HepG2 (cell line): ENCODE measurements at regions not wholly inside any gene's neighbourhood (a gene's known extent, or its start where the extent isn't known, plus 50 kb on each side); places are given as distances from the start of the nearest gene placed in this dataset.

Experiments used
- CREB1 ChIP-seq, 2 experiments: fragments of 450-650 bp in 1 of 2; IDR thresholded peaks; 2 replicates each; pipeline ENCODE4 v1.6.1; 2016 to 2017; ENCODE audit warnings: control low read depth in 1 of 2, mild to moderate bottlenecking in 1 of 2, missing compliant biosample characterization in 1 of 2, missing genetic modification characterization in 1 of 2
- EHMT2 ChIP-seq: fragments of 200-600 bp; sonication (generic); IDR thresholded peaks from 2 replicates; pipeline ENCODE4 v1.7.0; 2017; ENCODE audit warnings: antibody characterized with exemption, low read depth, low read length, borderline replicate concordance
- EP300 ChIP-seq, 3 experiments: sonication (generic) in 1 of 3; formaldehyde crosslinking in 1 of 3; IDR thresholded peaks; 2 replicates each; pipeline versions ENCODE4 v1.5.1 to v1.6.1; 2011 to 2020; ENCODE audit warnings: low read depth in 2 of 3, low read length in 2 of 3, borderline replicate concordance in 1 of 3, improper control_type of control experiment in 1 of 3, mild to moderate bottlenecking in 1 of 3, missing genetic modification reagents in 1 of 3, moderate library complexity in 1 of 3
- EZH2 ChIP-seq: conservative IDR thresholded peaks from 2 replicates; pipeline ENCODE4 v1.6.1; 2012; ENCODE audit warnings: mild to moderate bottlenecking, low read depth, low read length, moderate library complexity
- GABPA ChIP-seq, 2 experiments: IDR thresholded peaks; 2 replicates each; pipeline ENCODE4 v1.6.1; 2011 to 2016; ENCODE audit warnings: low read depth in 2 of 2, low read length in 1 of 2, missing biosample characterization in 1 of 2, missing genetic modification characterization in 1 of 2
- NR3C1 ChIP-seq: sonication (generic); formaldehyde crosslinking; IDR thresholded peaks from 2 replicates; pipeline ENCODE4 v1.4.0; 2020; ENCODE audit warnings: missing genetic modification reagents
- POLR2AphosphoS2 ChIP-seq: IDR thresholded peaks from 2 replicates; pipeline ENCODE4 v1.6.1; 2011; ENCODE audit warnings: low read depth, low read length, improper control_type of control experiment
- RFX5 ChIP-seq: IDR thresholded peaks from 2 replicates; pipeline ENCODE4 v1.6.1; 2011; ENCODE audit warnings: low read depth, low read length, improper control_type of control experiment
- TCF7L2 ChIP-seq: IDR thresholded peaks from 2 replicates; pipeline ENCODE4 v1.6.1; 2011; ENCODE audit warnings: mild to moderate bottlenecking, low read depth, low read length, moderate library complexity
- ZNF124 ChIP-seq: sonication (generic); formaldehyde crosslinking; IDR thresholded peaks from 2 replicates; pipeline ENCODE4 v1.4.0; 2020; ENCODE audit warnings: missing genetic modification reagents
- TF ChIP-seq, protein P1 (sequence below): IDR thresholded peaks from 2 replicates; pipeline ENCODE4 v1.6.1; 2012; ENCODE audit warnings: inconsistent platforms
- TF ChIP-seq, protein P2 (sequence below): sonication (generic); formaldehyde crosslinking; IDR thresholded peaks from 2 replicates; pipeline ENCODE4 v1.4.0; 2020; ENCODE audit warnings: mild to moderate bottlenecking, low read depth, missing genetic modification reagents
- TF ChIP-seq, protein P3 (sequence below): sonication (generic); formaldehyde crosslinking; IDR thresholded peaks from 2 replicates; pipeline ENCODE4 v1.4.0; 2020; ENCODE audit warnings: missing genetic modification reagents, borderline replicate concordance

DNA sequence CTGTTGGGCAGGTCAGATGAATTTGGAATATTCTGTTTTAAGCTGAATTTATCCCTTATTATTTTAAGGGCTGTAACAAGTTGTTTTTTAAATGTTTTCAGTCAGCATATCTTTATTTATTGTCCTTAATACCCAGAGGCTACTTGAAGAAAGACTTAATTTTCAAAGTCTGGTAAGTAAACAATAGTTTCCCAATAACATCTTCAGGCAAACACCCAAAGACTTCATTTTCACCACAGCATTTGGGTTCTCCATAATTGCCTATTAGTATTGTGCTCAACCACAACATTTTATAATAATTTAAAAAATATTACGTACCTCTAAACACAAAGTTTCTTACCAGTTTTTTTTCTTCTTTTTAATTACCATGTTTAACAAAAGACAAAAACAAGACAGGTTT lies 60.0 kb upstream of the MKLN1 start:
- TF ChIP-seq ZNF124 (CRISPR knock-in tag) (no peak), TCF7L2 (no peak), EZH2 (no peak), POLR2AphosphoS2 (no peak), EP300 (IDR thresholded peaks at IDR 0.05; ENCODE audit: low read depth in 2 of 2, low read length in 2 of 2) (no peak), EP300 (CRISPR knock-in tag; IDR thresholded peaks at IDR 0.05; ENCODE audit: borderline replicate concordance) (no peak), EHMT2 (no peak), RFX5 (no peak), GABPA (IDR thresholded peaks at IDR 0.05; ENCODE audit: low read depth, low read length) (no peak), GABPA (CRISPR knock-in tag; IDR thresholded peaks at IDR 0.05; ENCODE audit: low read depth) (no peak), CREB1 (IDR thresholded peaks at IDR 0.05) (no peak), CREB1 (CRISPR knock-in tag; IDR thresholded peaks at IDR 0.05) (no peak), NR3C1 (CRISPR knock-in tag) (no peak)
- TF ChIP-seq, protein P1, sequence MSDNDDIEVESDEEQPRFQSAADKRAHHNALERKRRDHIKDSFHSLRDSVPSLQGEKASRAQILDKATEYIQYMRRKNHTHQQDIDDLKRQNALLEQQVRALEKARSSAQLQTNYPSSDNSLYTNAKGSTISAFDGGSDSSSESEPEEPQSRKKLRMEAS: no peak
- TF ChIP-seq, protein P2, sequence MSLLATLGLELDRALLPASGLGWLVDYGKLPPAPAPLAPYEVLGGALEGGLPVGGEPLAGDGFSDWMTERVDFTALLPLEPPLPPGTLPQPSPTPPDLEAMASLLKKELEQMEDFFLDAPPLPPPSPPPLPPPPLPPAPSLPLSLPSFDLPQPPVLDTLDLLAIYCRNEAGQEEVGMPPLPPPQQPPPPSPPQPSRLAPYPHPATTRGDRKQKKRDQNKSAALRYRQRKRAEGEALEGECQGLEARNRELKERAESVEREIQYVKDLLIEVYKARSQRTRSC (CRISPR knock-in tag): no peak
- TF ChIP-seq, protein P3, sequence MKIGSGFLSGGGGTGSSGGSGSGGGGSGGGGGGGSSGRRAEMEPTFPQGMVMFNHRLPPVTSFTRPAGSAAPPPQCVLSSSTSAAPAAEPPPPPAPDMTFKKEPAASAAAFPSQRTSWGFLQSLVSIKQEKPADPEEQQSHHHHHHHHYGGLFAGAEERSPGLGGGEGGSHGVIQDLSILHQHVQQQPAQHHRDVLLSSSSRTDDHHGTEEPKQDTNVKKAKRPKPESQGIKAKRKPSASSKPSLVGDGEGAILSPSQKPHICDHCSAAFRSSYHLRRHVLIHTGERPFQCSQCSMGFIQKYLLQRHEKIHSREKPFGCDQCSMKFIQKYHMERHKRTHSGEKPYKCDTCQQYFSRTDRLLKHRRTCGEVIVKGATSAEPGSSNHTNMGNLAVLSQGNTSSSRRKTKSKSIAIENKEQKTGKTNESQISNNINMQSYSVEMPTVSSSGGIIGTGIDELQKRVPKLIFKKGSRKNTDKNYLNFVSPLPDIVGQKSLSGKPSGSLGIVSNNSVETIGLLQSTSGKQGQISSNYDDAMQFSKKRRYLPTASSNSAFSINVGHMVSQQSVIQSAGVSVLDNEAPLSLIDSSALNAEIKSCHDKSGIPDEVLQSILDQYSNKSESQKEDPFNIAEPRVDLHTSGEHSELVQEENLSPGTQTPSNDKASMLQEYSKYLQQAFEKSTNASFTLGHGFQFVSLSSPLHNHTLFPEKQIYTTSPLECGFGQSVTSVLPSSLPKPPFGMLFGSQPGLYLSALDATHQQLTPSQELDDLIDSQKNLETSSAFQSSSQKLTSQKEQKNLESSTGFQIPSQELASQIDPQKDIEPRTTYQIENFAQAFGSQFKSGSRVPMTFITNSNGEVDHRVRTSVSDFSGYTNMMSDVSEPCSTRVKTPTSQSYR (CRISPR knock-in tag): no peak
